ENCODE measurements at regions not wholly inside any gene's neighbourhood (a gene's known extent, or its start where the extent isn't known, plus 50 kb on each side); places are given as distances from the start of the nearest gene placed in this dataset.

DNA sequence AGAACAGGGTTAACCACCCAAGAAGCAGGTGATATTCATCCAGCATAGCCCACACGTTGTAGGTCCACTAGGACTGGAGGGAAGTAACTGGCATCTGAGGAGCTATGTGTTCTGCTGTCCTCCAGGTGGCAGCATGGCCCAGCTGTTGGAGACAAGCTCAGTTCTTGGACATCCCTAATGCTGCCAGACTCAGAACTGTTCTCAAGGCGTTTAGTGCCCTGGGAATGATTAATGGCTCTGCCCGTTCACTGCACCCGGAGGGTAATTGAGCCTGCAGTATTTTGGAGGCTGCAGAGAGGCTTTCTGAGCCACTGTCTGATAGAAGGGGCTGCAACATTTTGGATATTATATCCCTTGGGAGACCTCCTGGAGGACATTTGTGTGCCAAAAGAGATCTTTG, 521.3 kb upstream of the SEMA6D start:
- TF ChIP-seq FOXK2 (IDR thresholded peaks at IDR 0.05) (no peak), ELK1 (IDR thresholded peaks at IDR 0.05; ENCODE audit: low read depth, low read length) (no peak), EZH2 (IDR thresholded peaks at IDR 0.05; ENCODE audit: borderline replicate concordance, control insufficient read depth, low read depth, low read length) (no peak), POLR2AphosphoS2 (IDR thresholded peaks at IDR 0.05; ENCODE audit: low read depth, low read length) (no peak), CTCF (IDR thresholded peaks at IDR 0.05 in 2 of 3, conservative IDR thresholded peaks at IDR 0.05 in 1 of 3; ENCODE audit: control insufficient read depth in 2 of 3, extremely low read depth in 1 of 3, insufficient read depth in 1 of 3, low read depth in 3 of 3, low read length in 3 of 3) (peak; percentile 62 to 87 (median 79)), ZBED1 (IDR thresholded peaks at IDR 0.05; ENCODE audit: borderline replicate concordance) (no peak), TCF12 (IDR thresholded peaks at IDR 0.05; ENCODE audit: low read depth, low read length) (no peak), CHD1 (IDR thresholded peaks at IDR 0.05; ENCODE audit: low read depth, low read length) (no peak)
- TF ChIP-seq, protein P1, sequence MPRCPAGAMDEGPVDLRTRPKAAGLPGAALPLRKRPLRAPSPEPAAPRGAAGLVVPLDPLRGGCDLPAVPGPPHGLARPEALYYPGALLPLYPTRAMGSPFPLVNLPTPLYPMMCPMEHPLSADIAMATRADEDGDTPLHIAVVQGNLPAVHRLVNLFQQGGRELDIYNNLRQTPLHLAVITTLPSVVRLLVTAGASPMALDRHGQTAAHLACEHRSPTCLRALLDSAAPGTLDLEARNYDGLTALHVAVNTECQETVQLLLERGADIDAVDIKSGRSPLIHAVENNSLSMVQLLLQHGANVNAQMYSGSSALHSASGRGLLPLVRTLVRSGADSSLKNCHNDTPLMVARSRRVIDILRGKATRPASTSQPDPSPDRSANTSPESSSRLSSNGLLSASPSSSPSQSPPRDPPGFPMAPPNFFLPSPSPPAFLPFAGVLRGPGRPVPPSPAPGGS (IDR thresholded peaks at IDR 0.05; ENCODE audit: borderline replicate concordance, insufficient read depth, low read depth, low read length, poor library complexity, severe bottlenecking), result no peak

Measured in GM12878 (cell line).